ENCODE measurements at regions not wholly inside any gene's neighbourhood (a gene's known extent, or its start where the extent isn't known, plus 50 kb on each side); places are given as distances from the start of the nearest gene placed in this dataset.
"Not testable (repeated sequence)": the region's sequence is repeated elsewhere in the genome, so short reads cannot be mapped to it uniquely, and the experiment has no call there.

DNA sequence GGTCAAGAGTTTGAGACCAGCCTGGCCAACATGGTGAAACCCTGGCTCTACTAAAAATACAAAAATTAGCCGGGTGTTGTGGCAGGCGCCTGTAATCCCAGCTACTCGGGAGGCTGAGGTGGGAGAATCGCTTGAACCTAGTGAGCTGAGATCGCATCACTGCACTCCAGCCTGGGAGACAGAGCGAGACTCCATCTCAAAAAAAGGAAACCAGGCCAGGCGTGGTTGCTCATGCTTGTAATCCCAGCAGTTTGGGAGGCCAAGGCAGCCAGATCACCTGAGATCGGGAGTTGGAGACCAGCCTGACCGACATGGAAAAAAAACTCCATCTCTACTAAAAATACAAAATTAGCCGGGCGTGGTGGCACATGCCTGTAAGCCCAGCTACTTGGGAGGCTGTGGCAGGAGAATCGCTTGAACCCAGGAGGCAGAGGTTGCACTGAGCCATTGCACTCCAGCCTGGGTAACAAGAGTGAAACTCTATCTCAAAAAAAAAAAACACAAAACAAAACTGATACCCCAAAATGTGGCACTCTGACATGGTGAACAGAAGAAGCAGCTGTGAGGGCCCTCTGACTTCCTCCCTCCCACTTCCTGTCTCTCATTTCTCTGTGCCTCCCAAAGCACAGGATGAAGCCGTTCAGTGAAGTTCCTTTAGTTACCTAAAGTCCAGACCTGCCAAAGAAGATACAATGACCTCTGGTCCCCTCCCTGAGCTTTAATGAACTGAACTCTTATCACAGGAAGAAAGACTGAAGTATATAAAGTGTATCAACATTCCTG lies 93.2 kb upstream of the GRIN2A start:
- not testable (repeated sequence) for DNase-seq

DNA sequence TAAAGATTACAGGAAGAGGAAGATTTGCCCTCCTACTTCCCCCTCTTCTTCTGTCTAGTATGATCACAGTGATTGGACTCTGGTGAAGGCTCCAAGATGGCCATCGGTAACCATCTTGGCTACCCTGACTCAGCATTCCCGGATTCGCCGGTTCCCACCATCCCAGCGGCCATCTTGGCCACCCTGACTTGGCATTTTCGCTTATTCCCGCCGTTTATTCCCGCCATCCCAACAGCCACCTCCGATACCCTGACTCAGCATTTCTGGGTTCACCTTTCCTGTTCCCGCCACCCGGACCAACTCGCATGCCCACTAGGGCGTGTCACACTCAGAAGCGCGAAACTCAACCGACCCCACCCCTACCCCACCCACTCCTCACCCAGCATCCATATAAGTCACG lies 95.4 kb upstream of the GRIN2A start:
- DNase-seq = no peak

DNA sequence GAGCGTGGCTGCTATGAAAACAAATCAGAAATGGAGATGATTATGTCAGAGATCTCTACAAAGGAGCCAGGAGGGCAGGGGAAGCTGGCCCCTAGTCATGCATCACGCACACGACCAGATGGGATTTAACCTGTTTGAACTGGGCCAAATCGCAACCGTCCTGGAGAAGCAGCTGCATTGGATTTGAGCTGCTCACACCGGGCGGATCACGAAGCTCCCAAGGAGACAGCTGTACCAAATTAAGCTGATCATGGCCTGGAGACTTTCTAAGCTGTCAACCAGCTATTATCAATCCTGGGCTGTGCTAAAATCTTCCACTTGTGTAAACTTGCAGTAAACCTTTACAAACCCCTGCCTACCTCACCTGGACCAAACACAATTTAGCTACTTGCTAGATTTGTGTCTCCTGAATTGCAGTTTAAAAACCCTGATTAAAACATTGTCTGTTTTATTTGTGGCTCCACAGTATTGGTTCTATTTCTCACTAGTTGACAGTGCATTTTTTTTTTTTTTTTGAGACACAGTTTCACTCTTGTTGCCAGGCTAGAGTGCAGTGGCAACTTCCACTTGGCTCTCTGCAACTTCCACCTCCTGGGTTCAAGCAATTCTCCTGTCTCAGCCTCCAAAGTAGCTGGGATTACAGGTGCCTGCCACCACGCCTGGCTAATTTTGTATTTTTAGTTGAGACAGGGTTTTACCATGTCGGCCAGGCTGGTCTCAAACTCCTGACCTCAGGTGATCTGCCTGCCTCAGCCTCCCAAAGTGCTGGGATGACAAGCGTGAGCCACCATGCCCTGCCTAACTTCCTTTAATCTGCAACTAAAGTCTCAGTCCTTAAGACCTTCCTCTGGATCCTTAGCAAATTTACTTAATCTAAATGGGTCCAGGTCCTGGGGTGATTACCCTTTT lies 98.3 kb upstream of the GRIN2A start:
- no peak for DNase-seq

DNA sequence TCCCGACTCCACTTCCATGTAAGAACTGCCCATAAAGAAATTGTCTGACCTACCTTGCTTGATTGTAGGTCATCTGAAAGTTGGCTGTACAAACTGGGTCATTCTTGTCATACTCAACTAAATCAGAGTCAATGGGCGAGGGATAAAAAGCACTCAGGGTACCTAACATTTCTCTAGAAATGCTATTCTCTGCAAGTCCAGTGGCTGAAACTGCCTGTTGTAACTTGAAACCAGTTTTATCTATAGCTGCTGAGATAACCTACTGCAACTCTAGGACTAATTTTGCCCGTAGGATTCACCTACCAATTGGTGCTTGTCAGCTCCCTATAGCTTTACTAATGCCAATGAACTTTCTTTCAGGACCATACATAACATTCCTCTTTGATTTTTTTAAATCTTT lies 100.1 kb upstream of the GRIN2A start:
- DNase-seq = no peak

DNA sequence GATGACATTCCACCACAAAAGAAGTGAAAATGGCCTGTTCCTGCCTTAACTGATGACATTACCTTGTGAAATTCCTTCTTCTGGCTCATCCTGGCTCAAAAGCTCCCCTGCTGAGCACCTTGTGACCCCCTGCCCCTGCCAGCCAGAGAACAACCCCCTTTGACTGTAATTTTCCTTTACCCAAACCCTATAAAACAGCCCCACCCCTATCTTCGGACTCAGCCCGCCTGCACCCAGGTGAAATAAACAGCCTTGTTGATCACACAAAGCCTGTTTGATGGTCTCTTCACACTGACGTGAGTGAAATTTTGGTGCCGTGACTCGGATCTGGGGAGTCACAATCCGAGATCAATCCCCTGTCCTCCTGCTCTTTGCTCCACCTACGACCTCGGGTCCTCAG lies 101.0 kb upstream of the GRIN2A start:
- not testable (repeated sequence) for DNase-seq

DNA sequence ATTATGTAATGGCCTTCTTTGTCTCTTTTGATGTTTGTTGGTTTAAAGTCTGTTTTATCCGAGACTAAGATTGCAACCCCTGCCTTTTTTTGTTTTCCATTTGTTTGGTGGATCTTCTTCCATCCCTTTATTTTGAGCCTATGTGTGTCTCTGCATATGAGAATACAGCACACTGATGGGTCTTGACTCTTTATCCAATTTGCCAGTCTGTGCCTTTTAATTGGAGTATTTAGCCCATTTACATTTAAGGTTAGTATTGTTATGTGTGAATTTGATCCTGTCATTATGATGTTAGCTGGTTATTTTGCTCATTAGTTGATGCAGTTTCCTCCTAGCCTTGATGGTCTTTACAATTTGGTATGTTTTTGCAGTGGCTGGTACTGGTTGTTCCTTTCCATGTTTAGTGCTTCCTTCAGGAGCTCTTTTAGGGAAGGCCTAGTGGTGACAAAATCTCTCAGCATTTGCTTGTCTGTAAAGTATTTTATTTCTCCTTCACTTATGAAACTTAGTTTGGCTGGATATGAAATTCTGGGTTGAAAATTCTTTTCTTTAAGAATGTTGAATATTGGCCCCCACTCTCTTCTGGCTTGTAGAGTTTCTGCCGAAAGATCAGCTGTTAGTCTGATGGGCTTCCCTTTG lies 95.3 kb upstream of the ATF7IP2 start:
- not testable (repeated sequence) for DNase-seq

DNA sequence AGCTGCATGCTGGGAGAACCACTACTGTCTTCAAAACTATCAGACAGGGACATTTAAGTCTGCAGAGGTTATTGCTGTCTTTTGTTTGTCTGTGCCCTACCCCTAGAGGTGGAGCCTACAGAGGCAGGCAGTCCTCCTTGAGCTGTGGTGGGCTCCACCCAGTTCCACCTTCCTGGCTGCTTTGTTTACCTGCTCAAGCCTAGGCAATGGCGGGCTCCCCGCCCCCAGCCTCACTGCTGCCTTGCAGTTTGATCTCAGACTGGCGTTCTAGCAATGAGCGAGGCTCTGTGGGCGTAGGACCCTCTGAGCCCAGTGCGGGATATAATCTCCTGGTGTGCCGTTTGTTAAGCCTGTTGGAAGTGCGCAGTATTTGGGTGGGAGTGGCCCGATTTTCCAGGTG lies 93.7 kb upstream of the ATF7IP2 start:
- not testable (repeated sequence) for DNase-seq

DNA sequence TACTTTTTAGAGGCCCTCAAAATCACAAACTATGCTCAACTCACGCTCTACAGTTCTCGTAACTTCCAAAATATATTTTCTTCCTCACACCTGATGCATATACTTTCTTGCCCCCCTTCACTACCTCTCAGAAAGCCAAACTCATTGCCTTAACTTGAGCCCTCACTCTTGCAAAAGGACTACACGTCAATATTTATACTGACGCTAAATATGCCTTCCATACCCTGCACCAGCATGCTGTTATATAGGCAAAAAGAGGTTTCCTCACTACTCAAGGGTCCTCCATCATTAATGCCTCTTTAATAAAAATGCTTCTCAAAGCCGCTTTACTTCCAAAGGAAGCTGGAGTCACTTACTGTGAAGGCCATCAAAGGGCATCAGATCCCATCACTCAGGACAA lies 92.9 kb upstream of the ATF7IP2 start:
- not testable (repeated sequence) for DNase-seq

DNA sequence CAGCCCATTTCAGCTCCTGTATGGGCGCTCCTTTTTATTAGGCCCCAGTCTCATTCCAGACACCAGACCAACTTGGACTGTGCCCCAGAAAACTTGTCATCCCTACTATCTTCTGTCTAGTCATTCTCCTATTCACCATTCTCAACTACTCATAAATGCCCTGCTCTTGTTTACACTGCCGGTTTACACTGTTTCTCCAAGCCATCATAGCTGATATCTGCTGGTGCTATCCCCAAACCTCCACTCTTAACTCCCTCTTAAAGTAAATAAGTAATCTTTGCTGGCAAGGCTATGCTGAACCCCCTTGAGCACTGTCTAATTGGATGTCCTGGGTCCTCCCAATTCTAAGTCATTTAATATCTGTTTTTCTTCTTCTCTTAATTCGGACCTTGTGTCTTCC lies 91.7 kb upstream of the ATF7IP2 start:
- DNase-seq = not testable (repeated sequence)

DNA sequence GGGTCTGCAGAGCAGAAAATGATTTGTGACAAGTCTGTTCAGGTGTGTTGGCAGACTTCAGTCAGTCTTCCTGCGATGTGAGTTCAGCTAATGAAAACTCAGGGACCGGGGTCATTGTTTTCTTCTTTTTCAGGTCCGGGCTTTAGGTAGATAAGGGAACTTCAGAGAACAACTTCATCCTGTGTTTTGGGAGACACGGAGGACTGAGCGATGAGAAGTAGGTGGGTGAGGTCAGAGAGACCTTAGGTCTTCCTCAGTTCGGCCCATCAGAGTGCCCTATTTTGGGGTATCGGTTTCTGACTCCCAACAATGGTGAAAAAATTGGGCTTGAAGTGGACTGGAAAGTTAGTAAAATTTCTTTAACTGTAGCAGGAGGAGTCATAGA lies 88.9 kb upstream of the ATF7IP2 start:
- no peak for DNase-seq

DNA sequence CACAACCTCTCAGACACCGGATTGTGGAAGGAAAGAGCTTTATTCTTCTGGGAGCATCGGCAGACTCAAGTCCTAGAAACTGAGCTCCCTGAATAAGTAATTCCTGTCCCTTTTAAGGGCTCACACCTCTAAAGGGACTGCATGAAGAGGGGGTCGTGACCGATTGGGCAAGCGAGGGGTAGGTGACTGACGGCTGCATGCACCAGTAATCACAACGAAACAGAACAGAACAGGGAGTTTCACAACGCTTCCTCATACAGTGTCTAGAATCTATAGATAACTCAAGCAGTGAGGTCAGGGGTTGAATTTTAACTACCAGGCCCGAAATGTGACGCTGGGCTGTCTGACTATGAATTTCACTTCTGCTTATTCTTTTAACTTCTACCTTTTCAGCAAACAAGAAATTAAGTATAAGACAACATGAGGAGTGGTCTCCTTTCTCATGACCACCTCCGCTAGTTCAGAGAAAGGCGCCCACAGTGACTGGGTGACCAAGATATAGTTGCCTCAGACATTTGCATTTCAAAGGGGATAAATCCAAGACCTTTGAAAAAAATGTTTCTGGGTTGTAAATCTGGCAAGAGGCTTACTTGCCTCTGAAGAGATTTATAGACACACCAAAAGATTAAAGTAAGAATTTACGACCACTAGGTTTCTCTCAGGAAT lies 88.4 kb upstream of the ATF7IP2 start:
- no peak for DNase-seq

DNA sequence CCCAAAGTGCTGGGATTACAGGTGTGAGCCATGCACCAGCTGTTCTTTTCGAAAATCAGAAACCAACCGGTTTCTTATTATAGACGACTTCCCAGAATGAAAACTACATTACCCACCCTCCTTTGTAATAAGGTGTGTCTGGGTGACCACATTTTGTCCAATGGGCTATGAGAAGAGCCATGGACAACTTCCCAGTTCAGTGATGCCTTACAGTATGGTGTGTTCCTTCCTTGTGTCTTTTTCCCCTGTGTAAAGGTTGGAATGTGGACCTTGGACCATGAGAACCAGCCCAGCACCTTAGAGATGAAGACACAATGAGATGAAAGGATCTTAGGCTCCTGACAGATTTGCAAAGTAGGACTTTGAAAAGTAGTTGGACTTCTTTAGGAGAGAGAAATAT lies 85.0 kb upstream of the ATF7IP2 start:
- no peak for DNase-seq

DNA sequence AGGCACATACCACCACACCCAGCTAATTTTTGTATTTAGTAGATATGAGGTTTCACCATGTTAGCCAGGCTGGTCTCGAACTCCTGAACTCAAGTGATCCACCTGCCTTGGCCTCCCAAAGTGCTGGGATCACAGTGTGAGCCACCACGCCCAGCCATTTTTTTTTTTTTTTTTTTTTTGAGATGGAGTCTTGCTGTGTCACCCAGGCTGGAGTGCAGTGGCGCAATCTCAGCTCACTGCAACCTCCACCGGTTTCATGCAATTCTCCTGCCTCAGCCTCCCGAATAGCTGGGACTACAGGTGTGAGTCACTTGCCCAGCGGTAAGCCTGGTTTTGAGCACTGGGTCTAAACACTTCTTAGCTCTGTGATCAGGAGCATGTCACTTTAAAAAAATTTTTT lies 84.3 kb upstream of the ATF7IP2 start:
- DNase-seq = not testable (repeated sequence)

DNA sequence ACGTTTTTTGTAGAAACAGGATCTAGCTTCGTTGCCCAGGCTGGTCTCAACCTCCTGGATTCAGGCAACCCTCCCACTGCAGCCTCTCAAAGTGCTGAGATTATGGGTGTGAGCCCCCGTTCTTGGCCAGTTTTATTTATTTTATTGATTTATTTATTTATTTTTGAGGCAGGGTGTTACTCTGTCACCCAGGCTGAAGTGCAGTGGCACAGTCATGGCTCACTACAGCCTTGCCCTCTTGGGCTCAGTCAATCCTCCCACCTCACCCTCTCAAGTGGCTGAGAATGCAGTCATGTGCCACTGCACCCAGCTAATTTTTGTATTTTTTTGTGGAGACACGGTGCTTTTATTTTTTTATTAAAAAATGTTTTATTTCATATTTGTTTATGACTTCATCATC lies 79.9 kb upstream of the ATF7IP2 start:
- no peak for DNase-seq

DNA sequence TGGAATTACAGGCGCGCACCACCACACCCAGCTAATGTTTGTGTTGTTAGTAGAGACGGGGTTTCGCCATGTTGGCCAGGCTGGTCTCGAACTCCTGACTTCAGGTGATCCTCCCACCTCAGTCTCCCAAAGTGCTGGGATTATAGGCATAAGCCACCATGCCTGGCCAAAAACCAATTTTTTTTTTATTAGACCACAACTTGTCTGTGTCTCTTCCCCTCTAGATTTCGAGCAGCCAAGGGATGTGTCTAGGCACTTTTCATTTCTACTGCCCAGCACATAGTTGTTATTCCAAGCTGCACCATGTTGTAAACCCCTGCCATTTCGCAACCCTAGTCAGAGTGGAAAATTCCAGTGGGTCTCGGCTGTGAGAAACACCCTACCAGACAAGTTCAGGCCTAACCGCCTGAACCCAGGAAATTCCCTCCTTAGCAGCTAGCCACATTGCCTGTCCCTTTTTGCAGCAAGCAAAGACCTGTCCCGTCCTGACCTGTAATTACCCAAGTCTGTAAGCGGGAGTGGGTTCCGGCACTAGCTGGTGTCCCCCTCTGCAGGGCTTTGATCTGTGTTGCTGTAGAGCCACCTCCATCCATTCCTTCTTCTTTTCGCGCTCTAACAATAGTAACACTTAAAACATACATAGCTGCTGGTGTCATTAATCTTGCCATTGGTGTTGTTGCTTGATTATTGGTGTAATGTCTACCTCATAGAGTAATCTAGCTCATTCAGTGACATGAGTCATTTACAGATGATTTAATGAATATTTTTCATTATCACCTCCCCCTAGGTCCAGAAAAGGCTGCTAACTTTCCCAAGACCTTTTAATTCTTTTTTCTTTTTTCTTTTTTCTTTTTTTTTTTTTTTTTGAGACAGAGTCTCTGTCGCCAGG lies 77.3 kb upstream of the ATF7IP2 start:
- DNase-seq = no peak

DNA sequence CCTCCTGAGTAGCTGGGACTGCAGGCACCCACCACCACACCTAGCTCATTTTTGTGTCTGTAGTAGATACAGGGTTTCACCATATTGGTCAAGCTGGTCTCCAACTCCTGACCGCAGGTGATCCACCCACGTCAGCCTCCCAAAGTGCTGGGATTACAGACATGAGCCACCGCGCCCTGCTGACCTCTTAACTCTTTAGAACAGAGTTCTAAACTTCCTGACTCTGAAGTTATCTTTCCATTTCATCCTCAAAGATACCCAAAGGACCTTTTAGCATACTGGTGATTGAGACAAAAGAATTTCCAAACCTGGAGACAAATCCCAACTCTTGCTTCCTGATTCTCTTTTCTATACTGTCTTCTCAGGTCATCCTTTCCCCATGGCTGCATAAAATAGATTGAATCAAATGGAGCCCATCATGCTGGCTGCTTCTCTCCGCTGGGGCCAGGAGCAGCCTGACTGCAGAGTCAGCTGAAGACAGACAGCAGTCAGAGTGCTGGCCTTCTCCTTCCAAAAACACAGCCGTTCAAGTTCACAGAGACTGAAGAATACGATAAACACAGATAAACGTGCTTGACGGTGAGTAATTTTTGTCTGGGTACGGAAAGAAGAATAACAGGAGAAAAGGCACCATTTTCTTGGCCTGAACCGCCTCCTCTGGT lies 76.5 kb upstream of the ATF7IP2 start:
- DNase-seq = no peak

DNA sequence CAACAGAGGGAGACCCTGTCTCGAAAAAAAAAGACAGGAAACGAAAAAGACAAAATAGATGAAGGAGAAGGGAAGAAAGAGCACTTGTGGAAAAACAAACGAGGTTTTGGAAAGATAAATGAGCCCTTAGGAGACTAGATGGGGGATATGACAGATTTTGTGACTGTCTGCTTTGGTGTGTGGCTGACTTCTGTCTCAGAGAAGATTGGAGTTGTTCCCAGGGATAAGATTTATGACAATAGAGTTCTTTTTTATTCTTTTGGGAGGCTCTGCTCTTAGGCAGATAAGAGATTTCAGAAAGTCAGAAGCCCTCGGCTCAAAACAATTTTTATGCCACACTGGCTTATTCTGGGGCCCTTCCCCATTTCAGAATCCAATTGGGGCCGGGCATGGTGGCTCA lies 73.9 kb upstream of the ATF7IP2 start:
- no peak for DNase-seq

DNA sequence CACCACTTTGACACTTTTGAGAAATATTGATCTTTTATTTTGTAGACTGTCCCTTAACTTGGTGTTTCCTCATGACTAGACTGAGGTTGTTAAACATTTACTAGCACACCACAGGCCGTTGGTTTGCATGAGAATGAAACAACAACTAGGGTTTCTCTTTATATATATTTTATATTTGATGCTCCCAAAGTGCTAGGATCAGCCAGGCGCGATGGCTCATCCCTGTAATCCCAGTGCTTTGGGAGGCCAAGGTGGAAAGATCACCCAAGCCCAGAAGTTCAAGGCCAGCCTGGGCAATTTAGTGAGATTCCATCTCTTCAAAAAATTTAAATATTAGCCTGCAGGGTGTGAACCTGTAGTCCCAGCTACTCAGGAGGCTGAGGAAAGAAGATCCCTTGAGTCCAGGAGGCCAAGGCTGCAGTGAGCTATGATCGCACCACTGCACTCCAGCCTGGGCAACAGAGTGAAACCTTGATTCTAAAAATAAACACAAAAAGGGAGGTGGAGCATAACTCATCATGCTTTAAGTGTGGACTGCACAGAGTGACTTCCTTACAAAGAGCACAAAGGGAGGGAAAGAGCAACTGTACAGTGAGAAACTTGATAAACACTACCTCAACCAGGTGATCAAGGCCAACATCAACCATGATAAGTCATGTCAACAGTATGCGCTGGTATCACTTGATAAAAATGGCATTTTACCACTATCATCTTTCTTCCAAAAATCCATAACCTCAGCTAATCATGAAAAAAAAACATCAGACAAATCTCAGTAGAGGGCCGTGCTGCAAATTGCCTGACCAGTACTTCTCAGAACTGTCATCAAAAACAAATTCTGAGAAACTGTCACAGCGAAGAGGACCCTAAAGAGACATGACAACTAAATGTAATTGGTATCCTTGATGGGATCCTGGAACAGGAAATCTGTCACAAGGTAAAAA lies 72.8 kb upstream of the ATF7IP2 start:
- no peak for DNase-seq

DNA sequence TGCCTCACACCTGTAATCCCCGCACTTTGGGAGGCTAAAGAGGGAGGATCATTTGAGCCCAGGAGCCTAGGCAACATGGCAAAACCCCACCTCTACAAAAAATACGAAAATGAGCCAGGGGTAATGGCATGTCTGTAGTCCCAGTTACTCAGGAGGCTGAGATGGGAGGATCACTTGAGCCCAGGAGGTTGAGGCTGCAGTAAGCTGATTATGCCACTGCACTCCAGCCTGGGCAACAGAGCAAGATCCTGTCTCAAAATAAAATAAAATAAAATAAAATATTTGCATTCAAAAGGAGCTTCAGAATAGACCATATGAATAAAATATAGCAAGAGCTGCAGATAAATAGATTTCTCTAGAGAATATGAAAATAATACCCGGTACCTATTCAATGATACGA lies 71.5 kb upstream of the ATF7IP2 start:
- DNase-seq = no peak

DNA sequence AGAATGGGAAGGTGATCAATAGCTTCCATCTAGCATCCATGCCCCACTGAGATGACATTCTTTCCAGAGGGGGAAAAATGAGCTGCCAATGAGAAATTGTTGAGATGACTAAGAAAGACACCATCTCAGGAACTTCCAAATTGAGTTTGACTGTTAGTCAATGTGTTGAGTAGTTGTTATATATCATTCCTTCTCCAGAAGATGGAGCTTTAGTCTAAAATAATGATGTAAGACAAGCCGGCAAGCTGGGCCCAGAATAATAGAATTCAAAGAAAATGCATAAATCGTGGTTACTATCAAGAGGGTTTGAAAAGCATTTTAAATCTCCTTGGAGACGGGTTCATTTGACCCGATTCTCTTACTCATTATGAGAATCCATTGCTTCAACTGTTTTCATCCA lies 71.0 kb upstream of the ATF7IP2 start:
- DNase-seq = no peak

Measured in stimulated activated CD4-positive, alpha-beta T cell treated with anti-CD3 and anti-CD28 coated beads, Interleukin-2, amount 100 ng/mL, for 24 hours (primary cell).